Omental fat pad (tissue), 3 donors: ENCODE measurements at regions not wholly inside any gene's neighbourhood (a gene's known extent, or its start where the extent isn't known, plus 50 kb on each side); places are given as distances from the start of the nearest gene placed in this dataset.
A peak's percentile ranks its signal among the peaks of the same experiment; 100 is the strongest.

Source experiments
- ATAC-seq: fragments of 150-250 bp; one replicate; pipeline ENCODE4 v1.9.1; 2016; ENCODE audit warnings: mild to moderate bottlenecking, moderate library complexity; ENCODE audit not compliant: low FRiP score
- DNase-seq: peaks from one replicate; pipeline ENCODE4 v3.0.0-alpha.2; 2019; ENCODE audit warnings: low spot score
- CTCF ChIP-seq, 3 donors: fragments of 450-650 bp; IDR thresholded peaks; one replicate each; pipeline ENCODE4 v1.5.1; 2016 to 2017; ENCODE audit warnings: antibody characterized with exemption in 3 of 3, mild to moderate bottlenecking in 3 of 3, moderate library complexity in 2 of 3

GRCh38 chr9:11915699-11916098 is 777.5 kb upstream of the TYRP1 start:
- no peak for ATAC-seq
- no peak for TF ChIP-seq CTCF (IDR thresholded peaks at IDR 0.05)
- DNase-seq: no peak

- TF ChIP-seq CTCF (IDR thresholded peaks at IDR 0.05): no peak
- DNase-seq (no peak), ATAC-seq (no peak)
These were observed 764.3 kb upstream of the TYRP1 start for GRCh38 chr9:11928871-11929321.

GRCh38 chr9:11931109-11931508 is 762.1 kb upstream of the TYRP1 start:
- ATAC-seq (no peak), DNase-seq (no peak)
- no peak for TF ChIP-seq CTCF (IDR thresholded peaks at IDR 0.05)

GRCh38 chr9:11931751-11932150 is 761.4 kb upstream of the TYRP1 start:
- ATAC-seq: no peak
- no peak for TF ChIP-seq CTCF (IDR thresholded peaks at IDR 0.05)
- DNase-seq: no peak

GRCh38 chr9:11933926-11934325 is 759.3 kb upstream of the TYRP1 start:
- no peak for TF ChIP-seq CTCF (IDR thresholded peaks at IDR 0.05)
- DNase-seq: no peak

GRCh38 chr9:11946531-11946930 is 746.7 kb upstream of the TYRP1 start:
- TF ChIP-seq CTCF (IDR thresholded peaks at IDR 0.05): no peak
- DNase-seq: no peak
- ATAC-seq: no peak

More at GRCh38 chr9:11933926-11934325, 759.3 kb upstream of the TYRP1 start:
- peak; percentile 57 for ATAC-seq

- DNase-seq: no peak
- no peak for TF ChIP-seq CTCF (IDR thresholded peaks at IDR 0.05)
- peak; percentile 87 for ATAC-seq
These were observed 730.9 kb upstream of the TYRP1 start for GRCh38 chr9:11962327-11962726.
